ENCODE measurements at regions not wholly inside any gene's neighbourhood (a gene's known extent, or its start where the extent isn't known, plus 50 kb on each side); places are given as distances from the start of the nearest gene placed in this dataset.

- TF ChIP-seq CTCF (IDR thresholded peaks at IDR 0.05), result no peak
- no peak for TF ChIP-seq EZH2 (IDR thresholded peaks at IDR 0.05)
- no peak for TF ChIP-seq EZH2phosphoT487 (IDR thresholded peaks at IDR 0.05)
Observed at GRCh38 chr9:71209890-71210289, 88.5 kb upstream of the TRPM3 start.
